ENCODE measurements at regions not wholly inside any gene's neighbourhood (a gene's known extent, or its start where the extent isn't known, plus 50 kb on each side); places are given as distances from the start of the nearest gene placed in this dataset.

GRCh38 chr10:108452533-108452932 lies 1288.0 kb upstream of the SORCS1 start:
- TF ChIP-seq CTCF (conservative IDR thresholded peaks at IDR 0.05; ENCODE audit: low read length) (no peak), EZH2phosphoT487 (IDR thresholded peaks at IDR 0.05; ENCODE audit: borderline replicate concordance, low read depth, low read length) (no peak)

All from OCI-LY7 (cell line).